ENCODE measurements at regions not wholly inside any gene's neighbourhood (a gene's known extent, or its start where the extent isn't known, plus 50 kb on each side); places are given as distances from the start of the nearest gene placed in this dataset.
"Not testable (repeated sequence)": the region's sequence is repeated elsewhere in the genome, so short reads cannot be mapped to it uniquely, and the experiment has no call there.

DNA sequence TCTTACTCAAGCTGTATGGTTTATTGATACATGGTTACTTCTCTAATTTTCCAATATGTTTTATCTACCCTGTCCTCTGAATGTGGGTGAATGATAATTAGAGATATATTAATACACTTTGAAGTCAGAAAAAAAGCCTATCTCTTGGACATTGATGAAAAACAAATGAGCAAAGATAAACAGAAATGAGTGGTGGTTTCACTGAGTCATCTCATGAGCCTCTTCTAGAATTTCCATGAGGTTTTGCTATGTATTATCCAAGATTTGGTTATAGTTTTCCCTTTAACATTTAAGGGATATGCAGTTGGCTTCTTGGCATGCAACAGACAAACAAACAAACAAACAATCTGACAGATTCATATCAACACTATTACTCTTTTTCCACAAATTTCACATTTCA, 586.8 kb downstream of the RFPL4B start:
- no peak for TF ChIP-seq CTCF (IDR thresholded peaks at IDR 0.05; ENCODE audit: insufficient read depth, low read depth, low read length)
- H3K4me3 ChIP-seq (ENCODE audit: low read depth, low read length): no peak overlapping the region
- DNase-seq (ENCODE audit: low read depth): no peak

DNA sequence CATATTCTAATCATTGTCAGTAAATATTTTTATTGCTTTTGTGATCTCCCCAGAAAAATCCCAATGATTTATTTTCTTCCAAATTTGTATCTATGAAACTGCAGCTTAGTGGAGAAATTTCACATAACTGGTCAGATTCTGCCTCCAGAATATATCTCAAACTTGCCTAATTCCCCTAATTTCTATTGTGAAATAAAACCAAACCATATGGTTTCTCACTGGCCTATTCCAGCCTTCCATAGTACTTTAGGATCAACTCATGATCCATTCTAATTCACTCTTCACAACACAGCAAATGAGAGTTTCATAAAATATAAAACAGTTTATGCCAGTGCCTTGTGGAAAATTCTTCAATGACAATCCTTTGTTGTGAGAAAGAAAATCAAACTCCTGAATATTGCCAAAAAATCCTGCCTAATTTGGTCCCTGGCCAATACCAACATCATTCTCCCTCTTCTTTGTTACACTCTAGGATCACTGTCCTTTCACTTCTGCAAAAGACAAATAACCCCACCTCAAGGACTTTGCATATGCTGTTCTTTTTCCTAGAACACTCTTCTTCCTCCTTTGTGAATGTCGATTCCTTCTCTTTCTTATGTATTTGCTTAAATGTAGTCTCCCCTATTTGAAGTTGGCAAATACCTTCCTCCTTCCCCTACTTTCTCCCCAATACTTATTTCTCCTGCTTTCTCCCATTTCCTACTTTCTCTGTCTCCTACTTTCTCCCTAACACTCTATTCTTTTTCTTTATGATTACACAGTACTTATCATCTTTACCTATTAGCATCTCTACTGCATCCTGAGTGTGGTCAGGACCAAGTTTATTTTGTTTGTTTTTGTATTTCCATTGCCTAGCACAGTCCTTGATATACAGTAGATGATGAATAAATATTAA, 587.5 kb downstream of the RFPL4B start:
- no peak overlapping the region for H3K4me3 ChIP-seq (ENCODE audit: low read depth, low read length)
- no peak for TF ChIP-seq CTCF (IDR thresholded peaks at IDR 0.05; ENCODE audit: insufficient read depth, low read depth, low read length)
- DNase-seq (ENCODE audit: low read depth): no peak

DNA sequence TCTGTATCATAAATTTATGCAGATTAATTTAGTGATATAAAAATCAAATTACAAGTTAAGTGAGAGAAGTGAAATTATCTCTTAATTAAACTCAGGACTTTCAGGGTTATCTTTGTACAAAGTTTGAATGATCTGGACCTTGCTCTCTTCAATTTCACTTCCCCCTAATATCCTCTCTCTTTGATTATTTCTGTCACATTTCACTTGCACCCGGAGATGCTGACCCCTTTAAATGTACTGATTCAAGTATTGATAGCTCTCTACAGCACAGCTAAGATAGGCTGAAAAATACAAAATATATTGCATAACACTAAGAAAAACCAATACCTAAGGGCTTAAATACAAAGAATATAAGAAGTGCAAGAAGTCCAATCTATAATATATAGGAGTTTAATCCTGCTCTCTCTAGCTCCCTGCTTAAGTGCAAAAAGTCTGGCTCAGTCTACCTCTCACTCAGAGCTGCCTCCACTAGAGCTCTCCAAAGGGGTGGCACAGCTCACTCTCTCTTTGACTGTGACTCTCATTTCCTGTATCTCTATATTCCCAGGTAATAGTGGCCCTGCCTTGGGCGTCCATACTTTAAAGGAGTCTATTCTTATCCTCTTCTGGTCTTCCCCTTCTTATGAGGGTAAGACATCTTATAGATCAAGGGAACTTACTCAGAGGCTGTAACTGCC, 588.4 kb downstream of the RFPL4B start:
- DNase-seq (ENCODE audit: low read depth): no peak
- no peak overlapping the region for H3K4me3 ChIP-seq (ENCODE audit: low read depth, low read length)
- TF ChIP-seq CTCF (IDR thresholded peaks at IDR 0.05; ENCODE audit: insufficient read depth, low read depth, low read length): no peak

- no peak for DNase-seq (ENCODE audit: low read depth)
- H3K4me3 ChIP-seq (ENCODE audit: low read depth, low read length): no peak overlapping the region
- TF ChIP-seq CTCF (IDR thresholded peaks at IDR 0.05; ENCODE audit: insufficient read depth, low read depth, low read length): no peak
These were observed 588.9 kb downstream of the RFPL4B start for GRCh38 chr6:112936079-112936472.

DNA sequence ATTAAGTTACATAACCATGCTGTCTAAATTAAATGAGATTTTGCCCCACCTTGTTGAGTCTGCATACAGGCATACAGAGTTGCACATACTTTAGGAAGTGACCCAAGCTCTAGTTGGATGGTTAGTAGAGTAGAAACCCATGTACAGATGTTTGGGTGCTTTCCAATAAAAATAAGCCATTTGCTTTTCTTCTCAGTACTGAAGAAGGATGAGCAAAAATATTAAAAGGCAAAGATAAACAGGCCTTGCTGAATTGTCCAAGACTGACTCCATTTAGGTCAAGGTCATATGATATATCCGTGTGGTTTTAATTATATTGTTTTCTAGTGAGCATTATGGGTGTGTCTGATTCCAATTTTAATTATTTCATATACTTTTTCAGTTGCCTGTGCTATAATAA, 589.4 kb downstream of the RFPL4B start:
- no peak overlapping the region for H3K4me3 ChIP-seq (ENCODE audit: low read depth, low read length)
- DNase-seq (ENCODE audit: low read depth): peak; percentile 74
- no peak for TF ChIP-seq CTCF (IDR thresholded peaks at IDR 0.05; ENCODE audit: insufficient read depth, low read depth, low read length)

DNA sequence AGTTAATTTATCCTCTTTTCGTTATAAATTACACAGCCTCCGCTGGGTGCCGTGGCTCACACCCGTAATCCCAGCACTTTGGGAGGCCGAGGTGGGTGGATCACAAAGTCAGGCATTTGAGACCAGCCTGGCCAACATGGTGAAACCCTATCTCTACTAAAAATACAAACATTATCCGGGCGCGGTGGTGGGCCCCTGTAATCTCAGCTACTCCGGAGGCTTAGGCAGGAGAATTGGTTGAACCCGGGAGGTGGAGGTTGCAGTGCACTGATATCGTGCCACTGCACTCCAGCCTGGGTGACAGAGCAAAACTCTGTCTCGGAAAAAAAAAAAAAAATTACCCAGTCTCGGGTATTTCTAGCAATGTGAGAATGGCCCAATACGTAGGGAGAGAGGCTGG, 590.6 kb downstream of the RFPL4B start:
- not testable (repeated sequence) for H3K4me3 ChIP-seq (ENCODE audit: low read depth, low read length); DNase-seq (ENCODE audit: low read depth)

GRCh38 chr6:112938650-112939049, 591.5 kb downstream of the RFPL4B start:
- no peak for TF ChIP-seq CTCF (IDR thresholded peaks at IDR 0.05; ENCODE audit: insufficient read depth, low read depth, low read length)
- H3K4me3 ChIP-seq (ENCODE audit: low read depth, low read length): no peak overlapping the region
- peak; percentile 50 for DNase-seq (ENCODE audit: low read depth)

Data from fibroblast of villous mesenchyme (primary cell).